Kidney epithelial cell (primary cell): ENCODE measurements at regions not wholly inside any gene's neighbourhood (a gene's known extent, or its start where the extent isn't known, plus 50 kb on each side); places are given as distances from the start of the nearest gene placed in this dataset.

Experiments
- DNase-seq: peaks from one replicate; pipeline ENCODE4 v3.0.0-alpha.2; 2010; ENCODE audit warnings: low read depth
- H3K27me3 ChIP-seq: 2 replicates; pipeline ENCODE4 v1.6.0; 2011; ENCODE audit warnings: low read length; ENCODE audit not compliant: control insufficient read depth, insufficient read depth
- H3K36me3 ChIP-seq: 2 replicates; pipeline ENCODE4 v1.5.1; 2011; ENCODE audit warnings: low read length; ENCODE audit not compliant: control insufficient read depth, insufficient read depth
- H3K4me3 ChIP-seq: 2 replicates; pipeline ENCODE4 v1.5.1; 2011; ENCODE audit warnings: low read depth, mild to moderate bottlenecking, control low read depth, low read length
- CTCF ChIP-seq: IDR thresholded peaks from 2 replicates; pipeline ENCODE4 v1.5.1; 2011; ENCODE audit warnings: mild to moderate bottlenecking, moderate library complexity, low read length, control low read depth, inconsistent platforms; ENCODE audit not compliant: insufficient read depth, poor library complexity, severe bottlenecking

GRCh38 chr1:75984781-75985180, 52.6 kb upstream of the ASB17 start:
- Histone ChIP-seq H3K27me3 (no peaks in the 10 kb centered on the region), H3K4me3 (no peak overlapping the region), H3K36me3 (no peaks in the 10 kb centered on the region)
- TF ChIP-seq CTCF = no peak
- DNase-seq = no peak

GRCh38 chr1:75985827-75986226, 53.6 kb upstream of the ASB17 start:
- Histone ChIP-seq H3K27me3 (no peaks in the 10 kb centered on the region), H3K4me3 (no peak overlapping the region), H3K36me3 (no peaks in the 10 kb centered on the region)
- DNase-seq = no peak
- no peak for TF ChIP-seq CTCF

- DNase-seq = no peak
- TF ChIP-seq CTCF = no peak
- Histone ChIP-seq H3K27me3 (no peaks in the 10 kb centered on the region), H3K4me3 (no peak overlapping the region), H3K36me3 (no peaks in the 10 kb centered on the region)
Measured at GRCh38 chr1:75986478-75986877, 54.3 kb upstream of the ASB17 start.

- no peak for TF ChIP-seq CTCF
- H3K36me3 ChIP-seq = no peaks in the 10 kb centered on the region
- H3K4me3 ChIP-seq = no peak overlapping the region
- no peaks in the 10 kb centered on the region for H3K27me3 ChIP-seq
- DNase-seq = no peak
Measured at GRCh38 chr1:75989121-75989520, 56.9 kb upstream of the ASB17 start.

GRCh38 chr1:75990686-75991085, 58.5 kb upstream of the ASB17 start:
- no peaks in the 10 kb centered on the region for H3K36me3 ChIP-seq
- no peaks in the 10 kb centered on the region for H3K27me3 ChIP-seq
- no peak for TF ChIP-seq CTCF
- DNase-seq = no peak
- H3K4me3 ChIP-seq = no peak overlapping the region

- TF ChIP-seq CTCF = peak; percentile 78
- DNase-seq = peak; percentile 49
- Histone ChIP-seq H3K36me3 (no peaks in the 10 kb centered on the region), H3K27me3 (no peaks in the 10 kb centered on the region), H3K4me3 (no peak overlapping the region)
Measured at GRCh38 chr1:75991497-75992114, 59.4 kb upstream of the ASB17 start.
